ENCODE measurements at regions not wholly inside any gene's neighbourhood (a gene's known extent, or its start where the extent isn't known, plus 50 kb on each side); places are given as distances from the start of the nearest gene placed in this dataset.

GRCh38 chr2:216796115-216796840 is 63.6 kb downstream of the TNP1 start:
- DNase-seq (ENCODE audit: low read depth, low spot score) (no peak), FAIRE-seq (no peak)
- H3K36me3 ChIP-seq (ENCODE audit: control insufficient read depth in 2 of 2, extremely low read depth in 1 of 2, insufficient read depth in 2 of 2, low read length in 2 of 2), result no peaks in the 10 kb centered on the region
- H3K9me1 ChIP-seq (replicated peaks; ENCODE audit: control insufficient read depth, extremely low read depth, insufficient read depth, low read length), result no peaks in the 10 kb centered on the region
- dilution Hi-C loops (cut with MboI; ENCODE audit: extremely low pct_ligation_motif_present, low sequenced_read_pairs) (no loop called here), intact Hi-C loops (cut with micrococcal nuclease) (no loop called here)
- H3K9ac ChIP-seq (replicated peaks; ENCODE audit: extremely low read depth, insufficient read depth, low read length), result no peak overlapping the region
- H2AFZ ChIP-seq (ENCODE audit: low read depth, low read length), result no peak overlapping the region
- no peaks in the 10 kb centered on the region for H3K4me1 ChIP-seq (ENCODE audit: control insufficient read depth, extremely low read depth, insufficient read depth, low read length)
- H3K4me3 ChIP-seq (replicated peaks in 1 of 3; ENCODE audit: insufficient read depth in 1 of 3, low read depth in 1 of 3, low read length in 3 of 3), result no peak overlapping the region
- H3K79me2 ChIP-seq (ENCODE audit: control insufficient read depth, insufficient read depth, low read length), result no peaks in the 10 kb centered on the region
- no peak overlapping the region for H3K27ac ChIP-seq (ENCODE audit: insufficient read depth, low read depth, low read length)
- TF ChIP-seq GATA2 (IDR thresholded peaks at IDR 0.05; ENCODE audit: insufficient read depth, insufficient read length, low read depth, low read length) (no peak), POLR2AphosphoS5 (IDR thresholded peaks at IDR 0.05; ENCODE audit: insufficient read depth, low read depth, low read length) (no peak), FOS (IDR thresholded peaks at IDR 0.05; ENCODE audit: borderline replicate concordance, insufficient read depth, low read length) (no peak), JUN (IDR thresholded peaks at IDR 0.05; ENCODE audit: borderline replicate concordance, insufficient read depth, insufficient read length, low read depth) (no peak), POLR2A (IDR thresholded peaks at IDR 0.05; ENCODE audit: low read depth, low read length) (no peak), EZH2 (IDR thresholded peaks at IDR 0.05; ENCODE audit: borderline replicate concordance, low read depth, low read length, severe bottlenecking) (no peak), MYC (IDR thresholded peaks at IDR 0.05; ENCODE audit: low read depth, low read length) (no peak)
- TF ChIP-seq, protein P1, sequence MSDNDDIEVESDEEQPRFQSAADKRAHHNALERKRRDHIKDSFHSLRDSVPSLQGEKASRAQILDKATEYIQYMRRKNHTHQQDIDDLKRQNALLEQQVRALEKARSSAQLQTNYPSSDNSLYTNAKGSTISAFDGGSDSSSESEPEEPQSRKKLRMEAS (IDR thresholded peaks at IDR 0.05; ENCODE audit: insufficient read depth, insufficient read length), result no peak
- TF ChIP-seq, protein P2, sequence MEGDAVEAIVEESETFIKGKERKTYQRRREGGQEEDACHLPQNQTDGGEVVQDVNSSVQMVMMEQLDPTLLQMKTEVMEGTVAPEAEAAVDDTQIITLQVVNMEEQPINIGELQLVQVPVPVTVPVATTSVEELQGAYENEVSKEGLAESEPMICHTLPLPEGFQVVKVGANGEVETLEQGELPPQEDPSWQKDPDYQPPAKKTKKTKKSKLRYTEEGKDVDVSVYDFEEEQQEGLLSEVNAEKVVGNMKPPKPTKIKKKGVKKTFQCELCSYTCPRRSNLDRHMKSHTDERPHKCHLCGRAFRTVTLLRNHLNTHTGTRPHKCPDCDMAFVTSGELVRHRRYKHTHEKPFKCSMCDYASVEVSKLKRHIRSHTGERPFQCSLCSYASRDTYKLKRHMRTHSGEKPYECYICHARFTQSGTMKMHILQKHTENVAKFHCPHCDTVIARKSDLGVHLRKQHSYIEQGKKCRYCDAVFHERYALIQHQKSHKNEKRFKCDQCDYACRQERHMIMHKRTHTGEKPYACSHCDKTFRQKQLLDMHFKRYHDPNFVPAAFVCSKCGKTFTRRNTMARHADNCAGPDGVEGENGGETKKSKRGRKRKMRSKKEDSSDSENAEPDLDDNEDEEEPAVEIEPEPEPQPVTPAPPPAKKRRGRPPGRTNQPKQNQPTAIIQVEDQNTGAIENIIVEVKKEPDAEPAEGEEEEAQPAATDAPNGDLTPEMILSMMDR (IDR thresholded peaks at IDR 0.05; ENCODE audit: extremely low read depth in 1 of 2, insufficient read depth in 1 of 2, low read depth in 1 of 2, low read length in 2 of 2), result no peak
- no peak overlapping the region for H3K4me2 ChIP-seq (ENCODE audit: insufficient read depth, low read length)
- POLR2A ChIA-PET, result no interaction called here
- H3K9me3 ChIP-seq (replicated peaks; ENCODE audit: control insufficient read depth, insufficient read depth, low read length), result no peaks in the 10 kb centered on the region
- H3K27me3 ChIP-seq (ENCODE audit: control insufficient read depth in 2 of 2, insufficient read depth in 2 of 2, low read length in 2 of 2), result no peaks in the 10 kb centered on the region
- no TSS peak for BruUV-seq (replicated peaks)
- no peaks in the 10 kb centered on the region for H4K20me1 ChIP-seq (replicated peaks; ENCODE audit: control insufficient read depth, extremely low read depth, insufficient read depth, low read length)
- CTCF ChIA-PET, result no interaction called here
